BJ (cell line): ENCODE measurements at regions not wholly inside any gene's neighbourhood (a gene's known extent, or its start where the extent isn't known, plus 50 kb on each side); places are given as distances from the start of the nearest gene placed in this dataset.
"Not testable (repeated sequence)": the region's sequence is repeated elsewhere in the genome, so short reads cannot be mapped to it uniquely, and the experiment has no call there.

ENCODE experiments used
- CTCF ChIA-PET: fragments of 350-600 bp; formaldehyde crosslinking; extraction: SDS; loops from one replicate; lab custom pipeline; 2021; ENCODE audit warnings: antibody characterized with exemption, inconsistent platforms; lab: Yijun Ruan, JAX
- POLR2A ChIA-PET: fragments of 300-600 bp; sonication (Branson Sonifier 250); formaldehyde crosslinking; extraction: SDS; loops from one replicate; lab custom pipeline; 2021; ENCODE audit warnings: antibody characterized with exemption; lab: Charles Lee
- DNase-seq: peaks from one replicate; pipeline ENCODE4 v3.0.0-alpha.2; 2011; ENCODE audit warnings: low read depth
- H3K27me3 ChIP-seq: 2 replicates; pipeline ENCODE4 v1.6.0; 2011; ENCODE audit warnings: low read length; ENCODE audit not compliant: control insufficient read depth, insufficient read depth
- H3K36me3 ChIP-seq: 2 replicates; pipeline ENCODE4 v1.5.1; 2011; ENCODE audit warnings: low read length; ENCODE audit not compliant: control insufficient read depth, insufficient read depth
- H3K4me3 ChIP-seq: 2 replicates; pipeline ENCODE4 v1.5.1; 2011; ENCODE audit warnings: low read depth, mild to moderate bottlenecking, control low read depth, low read length
- TF ChIP-seq, protein P1 (sequence below): IDR thresholded peaks from 2 replicates; pipeline ENCODE4 v1.5.1; 2011; ENCODE audit warnings: low read depth, mild to moderate bottlenecking, control low read depth, inconsistent platforms, low read length, moderate library complexity; ENCODE audit not compliant: insufficient read depth

DNA sequence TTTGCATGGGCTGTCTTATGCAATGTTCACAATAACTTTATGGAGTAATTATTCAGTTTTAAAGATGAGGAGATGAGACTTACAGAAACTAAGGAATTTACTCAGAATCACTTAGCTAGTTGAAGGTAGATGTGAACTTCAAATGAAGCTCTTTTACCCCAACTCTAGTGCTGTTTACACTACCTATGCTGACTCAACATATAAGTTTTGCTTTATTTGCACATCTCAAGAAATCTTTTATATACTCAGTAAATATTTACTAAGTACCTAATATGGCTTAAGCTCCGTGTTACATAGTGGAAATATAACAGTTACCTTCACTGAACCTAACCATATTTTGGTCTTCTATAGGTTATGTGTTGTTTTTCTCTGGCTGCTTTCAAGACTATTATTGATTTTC, 293.2 kb downstream of the ANXA1 start:
- TF ChIP-seq, protein P1, sequence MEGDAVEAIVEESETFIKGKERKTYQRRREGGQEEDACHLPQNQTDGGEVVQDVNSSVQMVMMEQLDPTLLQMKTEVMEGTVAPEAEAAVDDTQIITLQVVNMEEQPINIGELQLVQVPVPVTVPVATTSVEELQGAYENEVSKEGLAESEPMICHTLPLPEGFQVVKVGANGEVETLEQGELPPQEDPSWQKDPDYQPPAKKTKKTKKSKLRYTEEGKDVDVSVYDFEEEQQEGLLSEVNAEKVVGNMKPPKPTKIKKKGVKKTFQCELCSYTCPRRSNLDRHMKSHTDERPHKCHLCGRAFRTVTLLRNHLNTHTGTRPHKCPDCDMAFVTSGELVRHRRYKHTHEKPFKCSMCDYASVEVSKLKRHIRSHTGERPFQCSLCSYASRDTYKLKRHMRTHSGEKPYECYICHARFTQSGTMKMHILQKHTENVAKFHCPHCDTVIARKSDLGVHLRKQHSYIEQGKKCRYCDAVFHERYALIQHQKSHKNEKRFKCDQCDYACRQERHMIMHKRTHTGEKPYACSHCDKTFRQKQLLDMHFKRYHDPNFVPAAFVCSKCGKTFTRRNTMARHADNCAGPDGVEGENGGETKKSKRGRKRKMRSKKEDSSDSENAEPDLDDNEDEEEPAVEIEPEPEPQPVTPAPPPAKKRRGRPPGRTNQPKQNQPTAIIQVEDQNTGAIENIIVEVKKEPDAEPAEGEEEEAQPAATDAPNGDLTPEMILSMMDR = no peak
- H3K36me3 ChIP-seq = no peaks in the 10 kb centered on the region
- no peak for DNase-seq
- H3K4me3 ChIP-seq = no peak overlapping the region
- no peaks in the 10 kb centered on the region for H3K27me3 ChIP-seq
- ChIA-PET POLR2A (no interaction called here), CTCF (no interaction called here)

DNA sequence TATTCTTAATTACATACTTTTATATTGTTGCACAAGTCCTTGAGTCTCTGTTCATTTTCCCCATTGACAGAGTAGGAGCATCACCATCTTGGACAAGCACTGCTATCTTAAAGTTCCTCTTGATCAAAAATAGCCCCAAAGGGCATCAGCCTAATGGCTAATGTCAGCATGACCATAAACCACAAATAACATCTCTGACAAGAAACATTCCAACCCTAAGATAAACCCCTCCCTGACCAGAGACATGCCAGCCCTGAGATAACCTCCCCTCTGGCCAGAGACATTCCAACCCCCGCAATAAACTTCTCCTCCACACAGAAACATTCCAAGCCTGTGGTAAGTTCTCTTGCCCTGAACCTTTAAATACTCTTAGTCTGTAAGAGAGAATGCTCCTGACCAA, 293.7 kb downstream of the ANXA1 start:
- H3K36me3 ChIP-seq, CTCF ChIA-PET, H3K27me3 ChIP-seq, H3K4me3 ChIP-seq, DNase-seq, POLR2A ChIA-PET: not testable (repeated sequence)

DNA sequence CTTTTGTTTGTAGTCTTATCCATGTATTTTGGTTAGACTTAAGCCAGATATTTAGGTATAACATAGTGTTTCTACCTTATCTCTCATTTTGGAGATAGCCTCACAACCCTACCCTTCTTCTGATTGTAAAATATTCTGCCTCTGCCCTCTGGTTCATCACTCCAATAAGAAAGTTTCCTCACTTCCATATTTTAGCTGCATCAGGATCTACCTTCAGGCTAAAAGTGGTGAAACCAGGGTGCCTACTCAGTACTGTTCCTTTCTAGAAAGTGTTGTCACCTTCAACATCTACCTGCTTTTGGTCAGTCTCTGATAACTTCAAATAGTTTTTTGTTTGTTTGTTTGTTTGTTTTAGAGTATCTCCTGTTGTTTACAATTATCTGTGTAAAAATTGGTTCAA, 294.6 kb downstream of the ANXA1 start:
- ChIA-PET CTCF (no interaction called here), POLR2A (no interaction called here)
- no peaks in the 10 kb centered on the region for H3K27me3 ChIP-seq
- H3K4me3 ChIP-seq = no peak overlapping the region
- DNase-seq = no peak
- no peaks in the 10 kb centered on the region for H3K36me3 ChIP-seq
- TF ChIP-seq, protein P1 = no peak

DNA sequence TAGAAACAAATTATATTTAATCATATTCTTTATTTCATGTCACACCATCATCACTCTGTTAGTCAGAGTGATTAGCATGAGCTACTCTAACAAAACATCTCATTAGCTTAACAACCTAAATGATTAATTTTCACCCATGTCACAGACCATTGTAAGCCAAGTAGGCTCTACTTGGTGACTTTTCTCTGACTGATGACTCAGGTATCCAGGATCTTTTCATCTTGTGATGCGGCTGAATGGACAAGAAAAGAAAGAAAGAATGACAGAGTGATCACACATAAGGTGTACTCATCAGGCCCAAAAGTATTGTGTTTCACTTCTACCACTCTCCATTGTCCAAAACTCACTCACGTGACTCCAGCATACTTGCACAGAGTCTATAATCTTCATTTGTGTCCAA, 299.3 kb downstream of the ANXA1 start:
- CTCF ChIA-PET = no interaction called here
- POLR2A ChIA-PET = no interaction called here
- TF ChIP-seq, protein P1 = no peak
- no peak for DNase-seq
- Histone ChIP-seq H3K27me3 (no peaks in the 10 kb centered on the region), H3K36me3 (no peaks in the 10 kb centered on the region), H3K4me3 (no peak overlapping the region)

DNA sequence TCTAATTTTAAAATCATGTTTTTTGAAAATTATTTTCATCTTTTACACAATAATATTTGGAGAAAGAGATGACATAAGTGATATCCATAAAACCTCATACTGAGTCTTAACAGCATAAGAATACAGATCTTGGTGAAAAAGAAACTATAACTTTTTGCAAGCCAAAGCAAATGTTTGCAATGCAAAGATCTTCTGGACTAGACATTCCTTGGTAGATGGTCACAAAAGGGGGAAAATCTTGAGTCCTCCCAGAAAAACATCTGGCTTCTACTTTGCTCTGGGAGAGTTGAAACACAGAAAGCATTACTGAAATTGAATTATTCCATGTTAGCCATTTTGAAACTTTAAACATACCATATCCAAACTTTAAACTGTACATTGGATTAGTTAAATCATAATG, 308.2 kb downstream of the ANXA1 start:
- DNase-seq = no peak
- TF ChIP-seq, protein P1 = no peak
- H3K36me3 ChIP-seq = no peaks in the 10 kb centered on the region
- ChIA-PET POLR2A (no interaction called here), CTCF (interaction anchor here (0.6 kb wide), 1 partner anchor 212 kb away, joined by 3 read pairs; no protein-coding TSS in a partner anchor)
- H3K27me3 ChIP-seq = no peaks in the 10 kb centered on the region
- H3K4me3 ChIP-seq = no peak overlapping the region

DNA sequence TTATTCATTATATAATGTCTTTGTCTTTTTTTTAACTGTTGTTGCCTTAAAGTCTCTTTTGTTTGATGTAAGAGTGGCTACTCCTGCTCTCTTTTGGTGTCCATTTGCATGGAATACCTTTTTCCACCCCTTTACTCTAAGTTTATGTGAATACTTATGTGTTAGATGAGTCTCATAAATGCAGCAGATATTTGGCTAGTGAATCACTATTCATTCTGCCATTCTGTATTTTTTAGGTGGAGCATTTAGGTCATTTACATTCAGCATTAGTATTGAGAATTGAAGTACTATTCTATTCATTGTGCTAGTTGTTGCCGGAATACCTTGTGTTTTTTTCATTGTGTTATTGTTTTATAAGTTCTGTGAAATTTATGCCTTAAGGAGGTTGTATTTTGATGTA, 317.1 kb downstream of the ANXA1 start:
- ChIA-PET CTCF (no interaction called here), POLR2A (no interaction called here)
- DNase-seq = no peak
- Histone ChIP-seq H3K4me3 (no peak overlapping the region), H3K27me3 (no peaks in the 10 kb centered on the region), H3K36me3 (no peaks in the 10 kb centered on the region)
- TF ChIP-seq, protein P1 = no peak
